GM12878 (cell line): ENCODE measurements at regions not wholly inside any gene's neighbourhood (a gene's known extent, or its start where the extent isn't known, plus 50 kb on each side); places are given as distances from the start of the nearest gene placed in this dataset.

Experiments used
- ATAC-seq: fragments of 200-7000 bp; cut with Tn5 transposase; 3 replicates; pipeline ENCODE4 v1.9.1; 2020; ENCODE audit warnings: mild to moderate bottlenecking, moderate library complexity
- BruUV-seq: library from RNA; stranded (reverse); fragments of 400-500 nt; replicated peaks from 2 replicates; lab custom pipeline; 2021; lab: Mats Ljungman, UMichigan
- CTCF ChIA-PET: fragments of 300-600 bp; sonication (Branson Sonifier 250); formaldehyde crosslinking; extraction: SDS; loops from one replicate; lab custom pipeline; 2021; ENCODE audit warnings: inconsistent platforms; lab: Yijun Ruan, JAX
- POLR2A ChIA-PET: fragments of 350-600 bp; formaldehyde crosslinking; extraction: SDS; loops from one replicate; lab custom pipeline; 2021; ENCODE audit warnings: inconsistent platforms; lab: Charles Lee
- RAD21 ChIA-PET: fragments of 300-600 bp; sonication (Branson Sonifier 250); formaldehyde crosslinking; loops from one replicate; lab custom pipeline; 2023; ENCODE audit warnings: antibody characterized with exemption; ENCODE audit not compliant: unreplicated experiment; lab: Charles Lee
- SMC1A ChIA-PET: fragments of 300-600 bp; sonication (Branson Sonifier 250); formaldehyde crosslinking; loops from one replicate; lab custom pipeline; 2023; ENCODE audit not compliant: unreplicated experiment, uncharacterized antibody; lab: Charles Lee
- DNase-seq: peaks from one replicate; pipeline ENCODE4 v3.0.0-alpha.2; 2011; ENCODE audit warnings: low read depth, low spot score
- FAIRE-seq: peaks from 3 replicates; lab custom pipeline; 2011; peaks lifted over from hg19 to GRCh38; lab: Jason Lieb, UNC
- H2AFZ ChIP-seq: 2 replicates; pipeline ENCODE4 v1.6.0; 2011; ENCODE audit warnings: low read depth, low read length, control low read depth; ENCODE audit not compliant: control insufficient read depth
- H3K27ac ChIP-seq: 2 replicates; pipeline ENCODE4 v1.5.1; 2011; ENCODE audit warnings: control low read depth; ENCODE audit not compliant: control insufficient read depth, insufficient read depth
- H3K27me3 ChIP-seq, 2 experiments: replicated peaks in 1 of 2; 2 replicates each; pipeline versions ENCODE4 v1.6.0 to v1.6.1; 2011; ENCODE audit warnings: low read length in 1 of 2; ENCODE audit not compliant: control insufficient read depth in 2 of 2, insufficient read depth in 2 of 2
- H3K36me3 ChIP-seq, 2 experiments: 2 replicates each; pipeline ENCODE4 v1.5.1; 2011; ENCODE audit warnings: low read length in 1 of 2; ENCODE audit not compliant: control insufficient read depth in 2 of 2, insufficient read depth in 2 of 2
- H3K4me1 ChIP-seq: 2 replicates; pipeline ENCODE4 v1.6.1; 2011; ENCODE audit warnings: mild to moderate bottlenecking, low read length, moderate library complexity, mixed read lengths; ENCODE audit not compliant: control insufficient read depth, insufficient read depth
- H3K4me2 ChIP-seq: 2 replicates; pipeline ENCODE4 v1.6.0; 2011; ENCODE audit warnings: control low read depth; ENCODE audit not compliant: control insufficient read depth, insufficient read depth
- H3K4me3 ChIP-seq: fragments of 200-600 bp; sonication (generic); 2 replicates; pipeline ENCODE4 v1.5.1; 2016
- H3K79me2 ChIP-seq: 2 replicates; pipeline ENCODE4 v1.6.0; 2011; ENCODE audit warnings: low read length; ENCODE audit not compliant: control insufficient read depth, insufficient read depth
- H3K9ac ChIP-seq: 2 replicates; pipeline ENCODE4 v1.8.0; 2011; ENCODE audit warnings: low read length, control low read depth, mixed read lengths; ENCODE audit not compliant: control insufficient read depth, insufficient read depth
- H3K9me3 ChIP-seq: replicated peaks from 3 replicates; pipeline ENCODE4 v1.5.1; 2011; ENCODE audit warnings: mild to moderate bottlenecking, low read length; ENCODE audit not compliant: control insufficient read depth, insufficient read depth
- H4K20me1 ChIP-seq: 2 replicates; pipeline ENCODE4 v1.6.0; 2011; ENCODE audit not compliant: control insufficient read depth, insufficient read depth
- ATF7 ChIP-seq: fragments of 450-650 bp; IDR thresholded peaks from 2 replicates; pipeline ENCODE4 v1.6.1; 2016; ENCODE audit warnings: low read depth, mild to moderate bottlenecking
- CREB1 ChIP-seq: IDR thresholded peaks from 2 replicates; pipeline ENCODE4 v1.6.1; 2012; ENCODE audit warnings: low read depth, mild to moderate bottlenecking, inconsistent platforms
- ESRRA ChIP-seq: IDR thresholded peaks from 2 replicates; pipeline ENCODE4 v1.6.1; 2012; ENCODE audit warnings: mild to moderate bottlenecking, low read length, improper control_type of control experiment
- HDAC6 ChIP-seq: fragments of 200-600 bp; sonication (generic); IDR thresholded peaks from one replicate; pipeline ENCODE4 v1.8.0; 2017; ENCODE audit warnings: antibody characterized with exemption; ENCODE audit not compliant: unreplicated experiment
- MTA3 ChIP-seq: IDR thresholded peaks from 2 replicates; pipeline ENCODE4 v1.6.1; 2012; ENCODE audit warnings: low read length, inconsistent platforms, borderline replicate concordance
- MYC ChIP-seq: IDR thresholded peaks from 2 replicates; pipeline ENCODE4 v1.6.1; 2011; ENCODE audit warnings: mild to moderate bottlenecking, low read length, moderate library complexity, inconsistent platforms; ENCODE audit not compliant: insufficient read depth, insufficient replicate concordance, insufficient read length, severe bottlenecking
- RELB ChIP-seq: fragments of 450-650 bp; IDR thresholded peaks from 2 replicates; pipeline ENCODE4 v1.6.1; 2017; ENCODE audit warnings: low read depth, mild to moderate bottlenecking, moderate library complexity
- WGBS: methylation state at CpG from one replicate; pipeline ENCODE4 v1.1.6; 2016; ENCODE audit warnings: low lambda C conversion rate; ENCODE audit not compliant: insufficient replicate concordance, insufficient coverage; ENCODE audit errors: missing lambda C conversion rate; 5-methylcytosine and 5-hydroxymethylcytosine counted together
- in situ Hi-C: fragments of 300-500 bp; cut with MboI; formaldehyde crosslinking; loops from 9 replicates; pipeline ENCODE4 v1.14.3; 2018; ENCODE audit warnings: mixed read lengths
- intact Hi-C: fragments of 100-400 bp; cut with micrococcal nuclease; formaldehyde crosslinking; loops from one replicate; pipeline ENCODE4 v1.14.2; 2022; ENCODE audit not compliant: unreplicated experiment
- TF ChIP-seq, protein P1 (sequence below): fragments of 450-650 bp; conservative IDR thresholded peaks from 2 replicates; pipeline ENCODE4 v1.6.1; 2017; ENCODE audit warnings: mild to moderate bottlenecking, moderate library complexity
- TF ChIP-seq, protein P2 (sequence below): fragments of 450-650 bp; IDR thresholded peaks from 2 replicates; pipeline ENCODE4 v1.6.1; 2017; ENCODE audit warnings: mild to moderate bottlenecking, moderate library complexity
- TF ChIP-seq, protein P3 (sequence below): fragments of 150-350 bp; IDR thresholded peaks from 2 replicates; pipeline ENCODE4 v1.6.1; 2016; ENCODE audit warnings: low read depth, low read length

DNA sequence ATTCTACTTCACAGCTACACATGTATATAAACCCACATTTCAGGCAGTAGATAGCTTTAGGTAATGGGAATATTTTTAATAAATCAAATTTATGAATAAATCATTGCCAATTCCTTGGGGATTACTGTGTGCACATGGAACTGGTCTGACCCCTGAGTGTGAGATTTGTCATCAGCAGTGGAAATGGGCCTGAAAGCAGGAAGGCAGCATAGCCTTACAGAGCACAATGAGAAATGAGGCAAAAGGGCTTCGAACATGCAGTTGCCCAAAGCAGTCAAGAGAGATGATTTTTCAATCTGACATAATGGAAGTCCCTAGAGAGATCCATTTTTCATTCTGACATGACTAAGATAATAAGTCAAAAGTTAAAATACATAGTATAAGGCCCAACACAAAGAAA, 599.2 kb downstream of the TUSC7 start (continued):
- TF ChIP-seq, protein P1, sequence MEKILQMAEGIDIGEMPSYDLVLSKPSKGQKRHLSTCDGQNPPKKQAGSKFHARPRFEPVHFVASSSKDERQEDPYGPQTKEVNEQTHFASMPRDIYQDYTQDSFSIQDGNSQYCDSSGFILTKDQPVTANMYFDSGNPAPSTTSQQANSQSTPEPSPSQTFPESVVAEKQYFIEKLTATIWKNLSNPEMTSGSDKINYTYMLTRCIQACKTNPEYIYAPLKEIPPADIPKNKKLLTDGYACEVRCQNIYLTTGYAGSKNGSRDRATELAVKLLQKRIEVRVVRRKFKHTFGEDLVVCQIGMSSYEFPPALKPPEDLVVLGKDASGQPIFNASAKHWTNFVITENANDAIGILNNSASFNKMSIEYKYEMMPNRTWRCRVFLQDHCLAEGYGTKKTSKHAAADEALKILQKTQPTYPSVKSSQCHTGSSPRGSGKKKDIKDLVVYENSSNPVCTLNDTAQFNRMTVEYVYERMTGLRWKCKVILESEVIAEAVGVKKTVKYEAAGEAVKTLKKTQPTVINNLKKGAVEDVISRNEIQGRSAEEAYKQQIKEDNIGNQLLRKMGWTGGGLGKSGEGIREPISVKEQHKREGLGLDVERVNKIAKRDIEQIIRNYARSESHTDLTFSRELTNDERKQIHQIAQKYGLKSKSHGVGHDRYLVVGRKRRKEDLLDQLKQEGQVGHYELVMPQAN, result no peak
- TF ChIP-seq RELB (no peak), HDAC6 (no peak)
- TF ChIP-seq, all 136 proteins: peak for 0

GRCh38 chr3:117310536-117310935, 601.0 kb downstream of the TUSC7 start:
- ChIA-PET RAD21 (no interaction called here), CTCF (interaction anchor here (1.1 kb wide), 1 partner anchor 97 kb away, joined by 3 read pairs; no protein-coding TSS in a partner anchor), SMC1A (no interaction called here), POLR2A (no interaction called here)
- in situ Hi-C loops (no loop called here), intact Hi-C loops (no loop called here)
- Histone ChIP-seq H3K27me3 (no peaks in the 10 kb centered on the region; a peak in 1 of 4 replicates), H3K9ac (no peak overlapping the region), H2AFZ (no peak overlapping the region), H3K4me3 (no peak overlapping the region), H3K9me3 (no peaks in the 10 kb centered on the region), H3K4me2 (no peak overlapping the region), H3K4me1 (no peaks in the 10 kb centered on the region), H3K27ac (no peak overlapping the region), H4K20me1 (no peaks in the 10 kb centered on the region), H3K36me3 (no peaks in the 10 kb centered on the region), H3K79me2 (no peaks in the 10 kb centered on the region)
- FAIRE-seq (no peak), DNase-seq (no peak), ATAC-seq (no peak)
- BruUV-seq, result no TSS peak
- 11% methylated on average over 1 of the region's 1 CpG for WGBS
- TF ChIP-seq MTA3, result no peak
- TF ChIP-seq CREB1, result no peak
- no peak for TF ChIP-seq ESRRA
- no peak for TF ChIP-seq ATF7
- no peak for TF ChIP-seq MYC
- TF ChIP-seq, protein P2, sequence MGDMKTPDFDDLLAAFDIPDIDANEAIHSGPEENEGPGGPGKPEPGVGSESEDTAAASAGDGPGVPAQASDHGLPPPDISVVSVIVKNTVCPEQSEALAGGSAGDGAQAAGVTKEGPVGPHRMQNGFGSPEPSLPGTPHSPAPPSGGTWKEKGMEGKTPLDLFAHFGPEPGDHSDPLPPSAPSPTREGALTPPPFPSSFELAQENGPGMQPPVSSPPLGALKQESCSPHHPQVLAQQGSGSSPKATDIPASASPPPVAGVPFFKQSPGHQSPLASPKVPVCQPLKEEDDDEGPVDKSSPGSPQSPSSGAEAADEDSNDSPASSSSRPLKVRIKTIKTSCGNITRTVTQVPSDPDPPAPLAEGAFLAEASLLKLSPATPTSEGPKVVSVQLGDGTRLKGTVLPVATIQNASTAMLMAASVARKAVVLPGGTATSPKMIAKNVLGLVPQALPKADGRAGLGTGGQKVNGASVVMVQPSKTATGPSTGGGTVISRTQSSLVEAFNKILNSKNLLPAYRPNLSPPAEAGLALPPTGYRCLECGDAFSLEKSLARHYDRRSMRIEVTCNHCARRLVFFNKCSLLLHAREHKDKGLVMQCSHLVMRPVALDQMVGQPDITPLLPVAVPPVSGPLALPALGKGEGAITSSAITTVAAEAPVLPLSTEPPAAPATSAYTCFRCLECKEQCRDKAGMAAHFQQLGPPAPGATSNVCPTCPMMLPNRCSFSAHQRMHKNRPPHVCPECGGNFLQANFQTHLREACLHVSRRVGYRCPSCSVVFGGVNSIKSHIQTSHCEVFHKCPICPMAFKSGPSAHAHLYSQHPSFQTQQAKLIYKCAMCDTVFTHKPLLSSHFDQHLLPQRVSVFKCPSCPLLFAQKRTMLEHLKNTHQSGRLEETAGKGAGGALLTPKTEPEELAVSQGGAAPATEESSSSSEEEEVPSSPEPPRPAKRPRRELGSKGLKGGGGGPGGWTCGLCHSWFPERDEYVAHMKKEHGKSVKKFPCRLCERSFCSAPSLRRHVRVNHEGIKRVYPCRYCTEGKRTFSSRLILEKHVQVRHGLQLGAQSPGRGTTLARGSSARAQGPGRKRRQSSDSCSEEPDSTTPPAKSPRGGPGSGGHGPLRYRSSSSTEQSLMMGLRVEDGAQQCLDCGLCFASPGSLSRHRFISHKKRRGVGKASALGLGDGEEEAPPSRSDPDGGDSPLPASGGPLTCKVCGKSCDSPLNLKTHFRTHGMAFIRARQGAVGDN, result no peak
- TF ChIP-seq, protein P3, sequence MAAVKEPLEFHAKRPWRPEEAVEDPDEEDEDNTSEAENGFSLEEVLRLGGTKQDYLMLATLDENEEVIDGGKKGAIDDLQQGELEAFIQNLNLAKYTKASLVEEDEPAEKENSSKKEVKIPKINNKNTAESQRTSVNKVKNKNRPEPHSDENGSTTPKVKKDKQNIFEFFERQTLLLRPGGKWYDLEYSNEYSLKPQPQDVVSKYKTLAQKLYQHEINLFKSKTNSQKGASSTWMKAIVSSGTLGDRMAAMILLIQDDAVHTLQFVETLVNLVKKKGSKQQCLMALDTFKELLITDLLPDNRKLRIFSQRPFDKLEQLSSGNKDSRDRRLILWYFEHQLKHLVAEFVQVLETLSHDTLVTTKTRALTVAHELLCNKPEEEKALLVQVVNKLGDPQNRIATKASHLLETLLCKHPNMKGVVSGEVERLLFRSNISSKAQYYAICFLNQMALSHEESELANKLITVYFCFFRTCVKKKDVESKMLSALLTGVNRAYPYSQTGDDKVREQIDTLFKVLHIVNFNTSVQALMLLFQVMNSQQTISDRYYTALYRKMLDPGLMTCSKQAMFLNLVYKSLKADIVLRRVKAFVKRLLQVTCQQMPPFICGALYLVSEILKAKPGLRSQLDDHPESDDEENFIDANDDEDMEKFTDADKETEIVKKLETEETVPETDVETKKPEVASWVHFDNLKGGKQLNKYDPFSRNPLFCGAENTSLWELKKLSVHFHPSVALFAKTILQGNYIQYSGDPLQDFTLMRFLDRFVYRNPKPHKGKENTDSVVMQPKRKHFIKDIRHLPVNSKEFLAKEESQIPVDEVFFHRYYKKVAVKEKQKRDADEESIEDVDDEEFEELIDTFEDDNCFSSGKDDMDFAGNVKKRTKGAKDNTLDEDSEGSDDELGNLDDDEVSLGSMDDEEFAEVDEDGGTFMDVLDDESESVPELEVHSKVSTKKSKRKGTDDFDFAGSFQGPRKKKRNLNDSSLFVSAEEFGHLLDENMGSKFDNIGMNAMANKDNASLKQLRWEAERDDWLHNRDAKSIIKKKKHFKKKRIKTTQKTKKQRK, result no peak
